GM18505 (cell line): ENCODE measurements at regions not wholly inside any gene's neighbourhood (a gene's known extent, or its start where the extent isn't known, plus 50 kb on each side); places are given as distances from the start of the nearest gene placed in this dataset.

ENCODE experiments used
- ATAC-seq: cut with Tn5 transposase; IDR thresholded peaks from one replicate; pipeline ENCODE4 v1.9.1; 2021; ENCODE audit not compliant: unreplicated experiment
- POLR2A ChIP-seq: IDR thresholded peaks from 4 replicates; pipeline ENCODE4 v1.6.1; 2011; ENCODE audit warnings: borderline replicate concordance; ENCODE audit not compliant: insufficient read depth, insufficient read length; ENCODE audit errors: extremely low read depth

DNA sequence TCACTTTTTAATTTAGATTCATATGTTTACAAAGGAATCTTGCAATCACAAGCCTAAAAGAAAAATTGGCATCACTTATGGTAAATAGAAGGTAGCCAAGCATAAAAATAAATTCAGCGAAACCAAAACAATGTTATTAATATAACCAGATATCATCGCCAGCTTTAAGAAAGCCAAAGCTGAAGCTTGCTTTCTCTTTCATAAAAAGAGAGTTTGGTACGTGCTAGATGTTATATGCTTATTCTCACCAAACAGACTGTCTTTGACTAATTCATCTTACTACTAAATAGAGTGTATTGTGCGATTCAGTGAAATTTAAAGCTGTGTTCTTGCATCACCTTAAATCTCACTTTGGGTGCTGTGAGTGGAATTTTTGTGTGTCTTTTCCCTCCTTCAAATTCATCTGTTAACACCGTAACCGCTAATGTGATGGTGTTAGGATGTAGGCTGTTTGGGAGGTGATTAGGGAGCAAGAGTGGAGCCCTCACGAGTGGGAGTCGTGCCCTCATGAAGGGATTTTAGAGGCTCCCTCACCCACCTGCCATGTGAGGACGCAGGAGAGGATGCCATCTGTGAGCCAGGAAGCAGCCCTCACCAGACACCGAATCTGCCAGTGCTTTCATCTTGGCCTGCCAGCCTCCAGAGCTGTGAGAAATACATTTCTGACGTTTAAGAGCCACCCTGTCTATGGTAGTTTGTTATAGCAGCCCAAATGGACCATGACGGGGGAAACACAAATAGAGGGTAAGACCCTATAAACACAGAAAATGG lies 134.1 kb upstream of the TMEM45B start:
- no peak for ATAC-seq
- no peak for TF ChIP-seq POLR2A

DNA sequence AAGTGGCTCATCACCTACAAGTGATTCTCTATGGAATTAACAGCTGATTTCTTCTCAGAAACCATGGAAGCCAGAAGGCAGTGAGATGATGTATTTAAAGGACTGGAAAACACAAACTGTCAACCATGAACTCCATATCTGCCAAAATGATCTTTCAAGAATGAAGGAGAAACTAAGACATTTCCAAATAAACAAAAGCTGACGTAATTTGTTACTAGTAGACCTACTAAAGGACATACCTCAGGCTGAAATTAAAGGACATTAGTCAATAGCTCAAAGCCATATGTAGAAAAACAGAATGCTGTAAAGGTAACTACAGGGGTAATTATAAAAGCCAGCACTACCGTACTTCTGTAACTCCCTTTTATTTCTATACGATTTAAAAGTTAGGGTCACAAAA lies 129.4 kb upstream of the TMEM45B start:
- no peak for TF ChIP-seq POLR2A
- ATAC-seq, result no peak

DNA sequence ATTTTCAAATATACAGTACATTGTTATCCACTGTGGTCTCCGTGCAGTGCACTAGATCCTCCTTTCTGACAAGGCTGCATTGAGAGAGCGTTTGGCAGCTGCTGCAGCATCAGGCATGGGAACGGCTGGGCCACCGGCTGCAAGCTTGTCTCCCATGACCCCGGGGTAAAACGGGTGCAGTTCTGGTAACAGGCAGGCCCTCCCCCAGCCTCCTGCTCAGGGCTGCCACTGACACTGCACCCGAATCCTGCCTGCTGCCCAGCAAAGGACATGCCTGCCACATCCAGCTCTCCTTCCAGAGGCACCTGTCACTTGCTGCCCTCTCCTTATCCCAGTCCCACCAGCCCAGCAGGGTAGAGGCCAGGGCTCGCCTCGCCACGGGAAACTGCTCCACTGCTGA lies 124.5 kb upstream of the TMEM45B start:
- no peak for ATAC-seq
- no peak for TF ChIP-seq POLR2A

DNA sequence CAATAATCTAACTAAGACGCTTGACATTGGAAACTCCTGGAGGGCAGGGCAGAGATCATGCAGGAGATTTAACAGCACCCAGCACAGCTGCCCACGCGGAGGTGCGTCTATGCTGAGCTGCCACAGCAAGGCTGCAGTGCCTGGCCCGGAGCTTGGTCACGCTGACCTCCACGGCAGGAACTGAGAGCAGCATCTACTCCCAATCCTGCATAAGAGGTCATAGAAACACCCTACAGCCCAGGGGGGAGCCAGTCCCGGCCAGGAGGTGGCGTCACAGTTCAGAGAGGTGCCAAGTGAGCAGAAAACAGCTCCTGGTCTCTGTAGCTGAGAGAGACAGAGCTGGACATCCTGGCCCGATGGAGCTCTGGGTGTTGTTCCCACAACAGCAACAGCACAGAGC lies 121.1 kb upstream of the TMEM45B start:
- TF ChIP-seq POLR2A, result no peak
- no peak for ATAC-seq

DNA sequence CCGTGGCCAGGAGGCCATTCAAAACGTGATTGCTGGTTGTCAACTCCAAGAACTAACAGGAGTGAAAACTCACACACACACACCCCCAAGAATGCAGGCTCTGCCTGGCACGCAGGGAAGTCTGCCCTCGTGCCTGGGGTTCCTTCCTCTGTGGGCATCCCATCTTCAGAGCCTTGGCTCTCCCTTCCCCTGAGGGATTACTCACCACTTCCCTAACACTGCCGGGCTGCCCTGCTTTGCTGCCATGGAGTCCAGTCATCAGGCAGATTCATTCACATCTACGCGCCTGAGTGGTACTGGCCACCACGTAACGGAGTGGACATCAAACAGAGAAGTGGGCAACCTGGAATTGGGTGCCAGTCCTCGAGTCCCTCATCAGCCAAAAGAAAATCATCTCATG lies 120.7 kb upstream of the TMEM45B start:
- TF ChIP-seq POLR2A, result no peak

DNA sequence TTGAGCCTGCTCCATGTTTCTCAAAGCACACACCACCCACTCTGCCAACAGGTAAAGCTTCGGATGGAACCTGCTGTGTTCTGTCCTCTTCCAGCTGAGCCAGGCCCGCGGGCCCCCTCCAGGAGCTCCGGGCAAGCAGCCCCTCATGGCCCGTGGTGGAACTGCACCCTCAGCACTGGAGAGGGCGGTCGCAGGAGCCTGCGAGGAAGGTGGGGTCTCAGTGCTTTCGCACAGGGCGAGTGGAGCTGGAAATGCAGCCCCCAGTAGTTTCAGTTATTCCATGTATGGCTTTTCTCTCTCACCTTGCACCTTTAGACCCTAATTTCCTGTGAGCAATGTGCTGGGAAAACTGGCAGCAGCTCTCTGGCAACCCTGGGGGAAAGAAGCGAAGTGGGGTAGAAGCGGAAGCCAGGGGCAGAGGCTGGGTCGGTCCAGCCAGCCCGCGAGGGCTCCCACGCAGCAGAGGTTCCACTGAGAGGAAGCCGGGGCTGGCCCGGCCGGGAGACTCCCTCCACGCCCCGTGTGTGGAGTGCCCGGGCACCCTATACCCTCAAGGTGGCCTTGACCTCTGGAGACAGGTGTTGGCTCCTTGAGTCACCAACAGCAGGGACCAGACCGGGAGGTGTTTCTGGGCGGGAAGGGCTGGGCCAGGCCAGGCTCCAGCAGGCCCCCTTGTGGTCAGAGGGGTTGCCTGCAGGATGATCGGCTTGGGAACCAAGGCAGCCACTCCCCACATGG lies 119.9 kb upstream of the TMEM45B start:
- no peak for TF ChIP-seq POLR2A

More for the DNA sequence above, 120.7 kb upstream of the TMEM45B start:
- ATAC-seq, result no peak

DNA sequence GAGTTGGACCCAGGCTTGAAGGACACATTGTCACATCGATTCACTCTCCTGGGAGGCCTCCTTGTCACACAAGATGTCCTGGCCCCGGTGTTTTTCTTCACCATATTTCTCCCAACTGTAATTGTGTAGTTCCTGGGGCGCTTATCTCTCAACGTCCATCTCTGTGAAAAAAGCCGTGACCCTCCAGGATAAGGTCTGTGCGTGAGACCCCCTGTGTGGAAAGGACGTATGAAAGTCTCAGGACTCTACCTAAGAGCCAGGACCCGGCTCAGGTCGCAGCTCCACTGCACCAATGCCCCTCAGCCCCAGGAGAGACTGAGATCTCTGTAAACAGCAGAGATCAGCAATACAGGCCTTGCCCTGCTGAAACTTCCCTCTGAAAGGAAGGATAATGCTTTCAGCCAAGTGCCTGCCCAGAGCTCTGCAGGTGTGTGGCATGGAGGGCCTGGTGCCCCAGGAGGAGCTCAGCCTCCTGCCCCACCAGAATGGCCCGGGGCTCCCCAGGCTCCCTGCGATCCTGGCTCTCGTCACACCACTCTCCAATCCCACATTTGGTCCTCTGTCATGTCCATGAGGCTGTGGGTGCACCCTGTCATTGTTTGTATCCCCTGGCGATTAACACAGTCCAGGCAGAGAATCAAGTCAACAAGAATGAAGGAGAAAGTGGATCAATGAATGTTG lies 119.2 kb upstream of the TMEM45B start:
- ATAC-seq, result no peak
- no peak for TF ChIP-seq POLR2A

More for the DNA sequence above, 119.9 kb upstream of the TMEM45B start:
- peak; percentile 82 for ATAC-seq

DNA sequence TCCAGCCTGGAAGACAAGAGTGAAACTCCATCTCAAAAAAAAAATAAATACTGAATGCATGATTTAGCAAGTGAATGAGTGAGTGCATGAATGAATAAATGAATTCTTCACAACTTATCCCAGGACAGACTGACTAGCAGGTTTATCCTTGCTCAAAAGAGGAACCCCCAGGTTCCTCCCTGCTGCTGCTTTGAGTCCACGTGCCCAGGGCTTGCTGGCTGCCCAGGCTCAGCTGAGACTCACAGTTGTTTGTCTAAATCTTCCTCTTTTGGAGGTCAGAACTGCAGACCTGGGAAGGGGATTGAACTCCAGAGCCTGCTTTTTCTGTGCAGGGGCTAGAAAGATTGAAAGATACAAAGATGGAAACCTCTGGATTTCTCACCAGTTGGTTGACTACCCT lies 117.4 kb upstream of the TMEM45B start:
- no peak for ATAC-seq
- no peak for TF ChIP-seq POLR2A

DNA sequence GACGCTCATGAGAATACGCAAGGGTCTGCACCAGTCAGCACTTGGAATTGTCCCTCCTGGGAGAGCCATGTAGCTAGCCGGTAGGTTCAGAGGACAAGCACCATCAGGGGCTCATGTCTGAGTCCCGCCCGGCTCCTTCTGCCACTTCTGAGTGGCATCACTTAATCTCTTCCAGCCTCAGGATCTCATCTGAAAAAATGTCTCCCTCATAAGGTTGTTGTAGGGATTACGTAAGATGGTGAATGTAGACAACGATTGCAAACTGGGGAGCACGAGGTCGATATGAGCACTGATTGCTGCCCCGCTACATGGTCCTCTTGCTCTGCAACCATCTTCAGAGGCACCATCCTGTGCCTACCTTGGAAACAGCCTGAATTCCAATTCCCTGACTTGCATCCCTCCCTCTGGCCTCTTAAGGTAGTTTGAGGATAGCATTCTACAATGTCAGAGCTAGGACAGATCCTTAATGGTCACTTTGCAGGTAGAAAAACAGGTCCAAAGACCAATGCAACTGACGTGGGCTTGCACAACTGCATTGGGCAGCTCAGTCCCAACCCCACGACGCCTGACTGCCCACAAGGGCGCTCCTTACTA lies 115.8 kb upstream of the TMEM45B start:
- no peak for TF ChIP-seq POLR2A
- ATAC-seq, result no peak

DNA sequence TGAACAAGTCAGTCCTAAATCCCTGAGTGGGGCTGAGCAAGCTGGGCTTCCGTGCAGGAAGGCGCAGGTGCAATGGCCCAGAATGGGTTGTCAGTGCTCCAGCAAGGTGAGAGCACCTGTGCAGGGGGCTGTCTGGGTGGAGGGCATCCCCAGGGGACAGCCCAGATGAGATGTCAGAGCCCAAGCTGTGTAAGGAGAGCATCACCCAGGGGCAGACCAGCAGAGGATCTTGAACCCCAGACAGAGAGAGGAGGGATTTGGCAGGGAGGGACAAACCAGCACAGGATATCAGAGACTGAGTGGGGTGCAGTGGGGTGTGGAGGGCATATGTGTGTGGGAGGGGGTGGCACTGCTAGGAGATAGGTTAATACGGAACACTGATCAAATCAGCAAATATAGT lies 114.9 kb upstream of the TMEM45B start:
- TF ChIP-seq POLR2A, result no peak
- ATAC-seq, result no peak

DNA sequence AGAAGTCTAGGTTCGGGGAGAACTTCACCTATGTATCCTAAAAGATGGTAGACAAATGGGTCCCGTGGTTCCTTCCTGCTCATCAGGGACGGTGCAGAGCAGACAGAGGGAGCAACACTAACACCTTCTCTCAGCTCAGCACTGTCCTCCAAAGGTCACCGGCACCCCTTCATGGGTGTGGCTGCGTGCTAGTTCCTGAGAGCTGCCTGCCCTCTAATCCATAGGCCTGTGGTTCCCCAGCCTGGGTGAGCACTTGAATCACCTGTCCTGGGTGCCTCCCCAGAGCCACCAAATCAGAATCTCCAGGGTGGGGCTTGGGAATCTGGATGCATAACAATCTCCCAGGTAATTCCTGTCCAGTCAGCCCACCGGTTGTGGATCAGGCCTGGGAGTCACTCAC lies 113.9 kb upstream of the TMEM45B start:
- no peak for ATAC-seq
- TF ChIP-seq POLR2A, result no peak

DNA sequence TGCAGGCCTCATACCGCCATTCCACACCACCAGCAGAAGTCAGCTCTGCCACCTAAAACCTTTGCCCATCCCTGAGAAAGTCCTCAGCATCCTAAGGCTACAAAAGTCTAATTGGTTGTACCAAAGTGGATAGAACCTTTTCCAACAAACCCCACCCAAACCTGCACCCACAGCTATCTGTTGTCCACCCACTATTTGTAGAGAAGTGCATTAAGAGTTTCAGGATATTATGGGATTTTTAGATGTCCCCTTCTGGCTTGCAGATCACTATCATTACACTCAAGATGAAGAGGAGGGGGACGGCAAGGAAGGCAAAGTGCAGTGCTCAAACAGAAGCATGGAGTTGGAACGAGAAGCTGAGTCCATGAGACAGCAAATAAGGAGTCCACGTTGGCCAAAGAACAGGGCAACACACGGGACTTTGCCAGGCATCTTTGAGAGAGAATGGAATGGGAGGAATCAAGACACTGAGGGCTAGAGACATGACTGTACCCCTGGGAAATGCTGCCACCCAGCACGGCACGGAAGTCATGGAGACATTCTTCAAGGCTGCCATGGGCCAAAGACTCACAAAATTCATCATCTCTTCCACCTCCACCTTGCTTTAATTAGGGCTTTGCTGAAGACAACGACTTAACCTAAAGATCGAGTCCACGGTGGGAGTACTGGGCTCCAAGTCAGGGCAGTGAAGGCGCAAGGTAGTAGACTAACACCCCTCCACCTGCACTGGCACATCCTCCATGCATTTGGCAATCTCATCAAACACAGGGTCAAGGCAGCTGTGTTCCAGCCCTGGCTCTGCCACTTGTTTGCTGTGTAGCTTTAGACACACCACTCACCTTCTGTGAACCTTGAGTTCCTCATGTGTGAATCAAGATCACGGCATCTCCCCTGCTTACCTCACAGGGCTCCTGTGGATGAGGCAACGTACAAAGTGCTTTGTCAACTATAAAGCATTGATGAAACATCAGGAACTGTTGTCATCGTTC lies 112.9 kb upstream of the TMEM45B start:
- TF ChIP-seq POLR2A, result no peak
- ATAC-seq, result no peak
